OCI-LY3 (cell line): ENCODE measurements at regions not wholly inside any gene's neighbourhood (a gene's known extent, or its start where the extent isn't known, plus 50 kb on each side); places are given as distances from the start of the nearest gene placed in this dataset.
"Not testable (repeated sequence)": the region's sequence is repeated elsewhere in the genome, so short reads cannot be mapped to it uniquely, and the experiment has no call there.

Source experiments
- H2AFZ ChIP-seq: fragments of 200-600, 300-600 bp; shearing (Covaris generic); 2 replicates; pipeline ENCODE4 v1.6.0; 2014; ENCODE audit warnings: antibody characterized with exemption, low read depth, low read length
- H3K27ac ChIP-seq: fragments of 200-600, 300-600 bp; sonication (generic); 2 replicates; pipeline ENCODE4 v1.5.1; 2014; ENCODE audit warnings: mild to moderate bottlenecking, low read length, moderate library complexity, mixed read lengths
- H3K27me3 ChIP-seq: fragments of 200-600, 300-600 bp; sonication (generic); 2 replicates; pipeline ENCODE4 v1.6.1; 2014; ENCODE audit warnings: low read depth, low read length, mixed read lengths
- H3K36me3 ChIP-seq: fragments of 200-600, 300-600 bp; sonication (generic); replicated peaks from 2 replicates; pipeline ENCODE3; 2014; ENCODE audit warnings: low read depth, low read length, mixed read lengths
- H3K4me1 ChIP-seq: fragments of 300-600, 200-600 bp; sonication (generic); 2 replicates; pipeline ENCODE4 v1.6.1; 2014; ENCODE audit warnings: low read length, mixed read lengths
- H3K4me2 ChIP-seq: fragments of 200-600, 300-600 bp; sonication (generic); 2 replicates; pipeline ENCODE4 v1.6.1; 2014; ENCODE audit warnings: low read length, mixed read lengths
- H3K4me3 ChIP-seq: fragments of 300-600, 200-600 bp; sonication (generic); 2 replicates; pipeline ENCODE4 v1.5.1; 2014; ENCODE audit warnings: antibody characterized with exemption, mild to moderate bottlenecking, low read length, moderate library complexity
- H3K79me2 ChIP-seq: fragments of 300-600, 200-600 bp; shearing (Covaris generic); 2 replicates; pipeline ENCODE4 v1.6.1; 2014; ENCODE audit warnings: mild to moderate bottlenecking, low read length, mixed read lengths
- H3K9ac ChIP-seq: fragments of 300-600, 200-600 bp; shearing (Covaris generic); 2 replicates; pipeline ENCODE4 v1.6.0; 2014; ENCODE audit warnings: mild to moderate bottlenecking, low read length, moderate library complexity
- H3K9me3 ChIP-seq: fragments of 200-600, 300-600 bp; shearing (Covaris generic); 2 replicates; pipeline ENCODE4 v1.6.1; 2014; ENCODE audit warnings: low read length, mixed read lengths; ENCODE audit not compliant: insufficient read depth
- H4K20me1 ChIP-seq: fragments of 200-600, 300-600 bp; sonication (generic); 2 replicates; pipeline ENCODE4 v1.6.1; 2016; ENCODE audit warnings: low read length, mixed read lengths; ENCODE audit not compliant: insufficient read depth
- CTCF ChIP-seq: fragments of 200-600, 300-600 bp; sonication (generic); IDR thresholded peaks from 2 replicates; pipeline ENCODE4 v1.5.1; 2014; ENCODE audit warnings: antibody characterized with exemption, low read length, low read depth

GRCh38 chr1:206375552-206375951 lies 94.7 kb upstream of the IKBKE start:
- not testable (repeated sequence) for H3K9me3 ChIP-seq

GRCh38 chr1:206378506-206378905 lies 91.8 kb upstream of the IKBKE start:
- not testable (repeated sequence) for H3K27ac ChIP-seq, H3K4me2 ChIP-seq

More at GRCh38 chr1:206375552-206375951, 94.7 kb upstream of the IKBKE start:
- H3K36me3 ChIP-seq, H3K4me1 ChIP-seq, H3K9ac ChIP-seq, H2AFZ ChIP-seq, H3K27me3 ChIP-seq, H3K4me3 ChIP-seq, H3K27ac ChIP-seq, H3K79me2 ChIP-seq, H4K20me1 ChIP-seq, H3K4me2 ChIP-seq: not testable (repeated sequence)

GRCh38 chr1:206379245-206379644 lies 91.0 kb upstream of the IKBKE start:
- H3K27ac ChIP-seq, H3K4me3 ChIP-seq: not testable (repeated sequence)

More at GRCh38 chr1:206378506-206378905, 91.8 kb upstream of the IKBKE start:
- H3K36me3 ChIP-seq, H4K20me1 ChIP-seq, H3K79me2 ChIP-seq, H3K27me3 ChIP-seq, H3K9ac ChIP-seq, H2AFZ ChIP-seq, H3K4me3 ChIP-seq, H3K9me3 ChIP-seq, H3K4me1 ChIP-seq: not testable (repeated sequence)

GRCh38 chr1:206380163-206380790 lies 90.0 kb upstream of the IKBKE start:
- H3K36me3 ChIP-seq, H3K79me2 ChIP-seq, H3K9me3 ChIP-seq, H3K4me3 ChIP-seq, H3K27me3 ChIP-seq, H2AFZ ChIP-seq, H3K4me1 ChIP-seq, H3K9ac ChIP-seq, H3K27ac ChIP-seq, H4K20me1 ChIP-seq, H3K4me2 ChIP-seq: not testable (repeated sequence)

More at GRCh38 chr1:206379245-206379644, 91.0 kb upstream of the IKBKE start:
- H3K27me3 ChIP-seq, H3K36me3 ChIP-seq, H4K20me1 ChIP-seq, H3K79me2 ChIP-seq, H3K9ac ChIP-seq, H3K4me2 ChIP-seq, H3K9me3 ChIP-seq, H3K4me1 ChIP-seq, H2AFZ ChIP-seq: not testable (repeated sequence)

GRCh38 chr1:206380791-206381610 lies 89.3 kb upstream of the IKBKE start:
- H3K79me2 ChIP-seq, H3K36me3 ChIP-seq, H3K4me1 ChIP-seq, H4K20me1 ChIP-seq, H3K4me2 ChIP-seq, H3K27me3 ChIP-seq, H3K27ac ChIP-seq, H2AFZ ChIP-seq, H3K9ac ChIP-seq, H3K9me3 ChIP-seq, H3K4me3 ChIP-seq: not testable (repeated sequence)

GRCh38 chr1:206384029-206384807 lies 86.1 kb upstream of the IKBKE start:
- H3K36me3 ChIP-seq, H3K9me3 ChIP-seq, H3K4me1 ChIP-seq, H3K27me3 ChIP-seq, H3K79me2 ChIP-seq, H4K20me1 ChIP-seq, H3K9ac ChIP-seq, H3K27ac ChIP-seq, H2AFZ ChIP-seq: not testable (repeated sequence)
- Histone ChIP-seq H3K4me3 (0 out of 2 replicates have a peak overlapping the region, but pooled peaks have one; percentile 39), H3K4me2 (peak overlapping the region; percentile 61)
- peak; percentile 44 for TF ChIP-seq CTCF

GRCh38 chr1:206384891-206385290 lies 85.4 kb upstream of the IKBKE start:
- H3K9me3 ChIP-seq, H3K36me3 ChIP-seq, H2AFZ ChIP-seq, H3K4me3 ChIP-seq, H3K9ac ChIP-seq, H4K20me1 ChIP-seq, H3K79me2 ChIP-seq, H3K4me2 ChIP-seq, H3K27ac ChIP-seq, H3K4me1 ChIP-seq, H3K27me3 ChIP-seq: not testable (repeated sequence)

GRCh38 chr1:206387631-206388030 lies 82.6 kb upstream of the IKBKE start:
- H3K4me2 ChIP-seq, H3K4me3 ChIP-seq, H3K9me3 ChIP-seq, H3K36me3 ChIP-seq, H3K27me3 ChIP-seq, H3K4me1 ChIP-seq, H2AFZ ChIP-seq, H3K27ac ChIP-seq, H3K9ac ChIP-seq, H3K79me2 ChIP-seq, H4K20me1 ChIP-seq: not testable (repeated sequence)
